ENCODE measurements at regions not wholly inside any gene's neighbourhood (a gene's known extent, or its start where the extent isn't known, plus 50 kb on each side); places are given as distances from the start of the nearest gene placed in this dataset.
"Not testable (repeated sequence)": the region's sequence is repeated elsewhere in the genome, so short reads cannot be mapped to it uniquely, and the experiment has no call there.

DNA sequence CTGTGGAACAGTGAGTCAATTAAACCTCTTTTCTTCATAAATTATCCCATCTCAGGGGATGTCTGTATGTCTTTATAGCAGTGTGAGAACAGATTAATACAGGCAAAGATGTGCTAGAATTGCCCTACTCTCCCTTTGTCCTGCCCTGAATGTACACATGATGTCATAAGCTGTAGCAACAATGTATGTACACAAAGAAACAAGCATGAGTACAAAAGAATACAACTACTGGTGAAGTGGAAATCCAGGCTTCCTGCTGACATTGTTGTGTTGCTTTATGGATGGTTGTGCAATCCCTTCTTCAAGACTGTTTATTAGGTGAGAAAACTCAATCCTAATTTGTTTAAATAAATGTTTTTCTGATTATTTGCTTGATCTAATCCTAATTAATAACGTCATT lies 446.6 kb downstream of the DSC3 start:
- H3K27ac Mint-ChIP-seq, result no peak overlapping the region
- DNase-seq, result no peak
- no peaks in the 10 kb centered on the region for H3K36me3 Mint-ChIP-seq (ENCODE audit: low read depth)
- H3K27me3 Mint-ChIP-seq (ENCODE audit: insufficient read depth), result no peaks in the 10 kb centered on the region
- no peak overlapping the region for H3K4me3 Mint-ChIP-seq
- no peak for TF ChIP-seq CTCF (IDR thresholded peaks at IDR 0.05)
- no peaks in the 10 kb centered on the region for H3K4me1 Mint-ChIP-seq (ENCODE audit: low read depth)
- peaks cover 17% of the 10 kb centered on the region for H3K9me3 Mint-ChIP-seq

DNA sequence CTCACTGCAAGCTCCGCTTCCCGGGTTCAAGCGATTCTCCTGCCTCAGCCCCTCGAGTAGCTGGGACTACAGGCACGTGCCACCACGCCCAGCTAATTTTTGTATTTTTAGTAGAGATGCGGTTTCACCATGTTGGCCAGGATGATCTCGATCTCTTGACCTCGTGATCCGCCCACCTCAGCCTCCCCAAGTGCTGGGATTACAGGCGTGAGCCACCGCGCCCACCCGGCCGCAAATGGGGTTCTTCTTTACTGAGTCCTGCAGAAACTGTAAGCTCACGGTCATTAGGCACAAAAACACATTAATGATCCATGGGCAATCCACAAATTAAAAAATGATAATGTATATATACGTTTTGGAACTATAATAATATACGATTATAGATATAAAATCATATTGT lies 447.6 kb downstream of the DSC3 start:
- H3K9me3 Mint-ChIP-seq, result peaks cover 17% of the 10 kb centered on the region
- H3K27me3 Mint-ChIP-seq (ENCODE audit: insufficient read depth); H3K36me3 Mint-ChIP-seq (ENCODE audit: low read depth); H3K4me1 Mint-ChIP-seq (ENCODE audit: low read depth); H3K4me3 Mint-ChIP-seq; H3K27ac Mint-ChIP-seq; DNase-seq: not testable (repeated sequence)

- no peak overlapping the region for H3K27ac Mint-ChIP-seq
- TF ChIP-seq CTCF (IDR thresholded peaks at IDR 0.05), result no peak
- H3K27me3 Mint-ChIP-seq (ENCODE audit: insufficient read depth), result no peaks in the 10 kb centered on the region
- DNase-seq, result no peak
- H3K9me3 Mint-ChIP-seq, result peaks cover 23% of the 10 kb centered on the region
- H3K4me3 Mint-ChIP-seq, result no peak overlapping the region
- H3K4me1 Mint-ChIP-seq (ENCODE audit: low read depth), result no peaks in the 10 kb centered on the region
- H3K36me3 Mint-ChIP-seq (ENCODE audit: low read depth), result no peaks in the 10 kb centered on the region
These were observed 451.1 kb downstream of the DSC3 start for GRCh38 chr18:30591462-30591861.

DNA sequence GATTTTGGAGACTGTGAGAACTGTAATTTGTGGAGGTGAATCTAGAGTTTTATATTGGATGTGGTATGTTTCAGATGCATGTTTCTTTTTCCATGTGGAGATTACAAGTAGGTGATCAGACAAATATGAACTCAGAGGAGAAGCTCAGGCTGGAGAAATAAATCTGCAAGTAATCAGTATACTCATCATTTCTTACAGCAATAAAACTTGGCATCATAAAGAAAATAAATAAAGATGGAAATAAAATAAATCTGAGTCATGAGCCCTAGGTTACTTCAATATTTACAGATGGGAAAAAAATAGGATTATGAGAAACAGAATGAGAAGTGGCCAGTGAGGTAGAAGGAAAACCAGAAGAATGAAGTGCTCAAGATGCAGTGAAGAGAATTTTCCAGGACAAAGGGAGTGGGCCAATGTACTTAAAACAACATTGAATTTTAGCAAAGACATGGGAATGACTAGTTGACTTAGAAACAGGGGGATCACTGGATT lies 453.8 kb downstream of the DSC3 start:
- Mint-ChIP-seq H3K27me3 (ENCODE audit: insufficient read depth) (no peaks in the 10 kb centered on the region), H3K9me3 (peaks cover 26% of the 10 kb centered on the region), H3K4me3 (no peak overlapping the region), H3K27ac (no peak overlapping the region), H3K36me3 (ENCODE audit: low read depth) (no peaks in the 10 kb centered on the region), H3K4me1 (ENCODE audit: low read depth) (no peaks in the 10 kb centered on the region)
- DNase-seq, result no peak
- TF ChIP-seq CTCF (IDR thresholded peaks at IDR 0.05), result no peak

GRCh38 chr18:30583768-30584167 lies 458.8 kb downstream of the DSC3 start:
- no peak for DNase-seq
- no peak overlapping the region for H3K4me3 Mint-ChIP-seq
- no peaks in the 10 kb centered on the region for H3K27me3 Mint-ChIP-seq (ENCODE audit: insufficient read depth)
- H3K4me1 Mint-ChIP-seq (ENCODE audit: low read depth), result no peaks in the 10 kb centered on the region
- peaks cover 45% of the 10 kb centered on the region for H3K9me3 Mint-ChIP-seq
- no peaks in the 10 kb centered on the region for H3K36me3 Mint-ChIP-seq (ENCODE audit: low read depth)
- no peak overlapping the region for H3K27ac Mint-ChIP-seq
- TF ChIP-seq CTCF (IDR thresholded peaks at IDR 0.05), result no peak

- Mint-ChIP-seq H3K9me3 (peaks cover 40% of the 10 kb centered on the region), H3K4me3 (no peak overlapping the region), H3K27ac (no peak overlapping the region), H3K27me3 (ENCODE audit: insufficient read depth) (no peaks in the 10 kb centered on the region), H3K36me3 (ENCODE audit: low read depth) (no peaks in the 10 kb centered on the region), H3K4me1 (ENCODE audit: low read depth) (no peaks in the 10 kb centered on the region)
- no peak for TF ChIP-seq CTCF (IDR thresholded peaks at IDR 0.05)
- no peak for DNase-seq
These were observed 460.5 kb downstream of the DSC3 start for GRCh38 chr18:30582078-30582477.

Data from HFFc6 (cell line).